IgD-negative memory B cell (primary cell): ENCODE measurements at regions not wholly inside any gene's neighbourhood (a gene's known extent, or its start where the extent isn't known, plus 50 kb on each side); places are given as distances from the start of the nearest gene placed in this dataset.
A peak's percentile ranks its signal among the peaks of the same experiment; 100 is the strongest.
"Not testable (repeated sequence)": the region's sequence is repeated elsewhere in the genome, so short reads cannot be mapped to it uniquely, and the experiment has no call there.

ENCODE experiments used
- H3K27ac Mint-ChIP-seq, 3 donors: one replicate each; pipeline ENCODE4 v1.8.0; 2020 to 2022; ENCODE audit warnings: mild to moderate bottlenecking in 3 of 3, mixed read lengths in 3 of 3, moderate library complexity in 1 of 3
- H3K27me3 Mint-ChIP-seq: one replicate; pipeline ENCODE4 v1.8.0; 2021; ENCODE audit warnings: mixed read lengths
- H3K36me3 Mint-ChIP-seq: one replicate; pipeline ENCODE4 v1.8.0; 2020; ENCODE audit warnings: mild to moderate bottlenecking, mixed read lengths
- H3K4me1 Mint-ChIP-seq, 3 donors: one replicate each; pipeline ENCODE4 v1.8.0; 2020 to 2022; ENCODE audit warnings: mixed read lengths in 3 of 3, mild to moderate bottlenecking in 1 of 3
- H3K4me3 Mint-ChIP-seq, 4 donors: one replicate each; pipeline ENCODE4 v1.8.0; 2020 to 2022; ENCODE audit warnings: mild to moderate bottlenecking in 4 of 4, mixed read lengths in 4 of 4, moderate library complexity in 3 of 4
- H3K9me3 Mint-ChIP-seq, 3 donors: one replicate each; pipeline ENCODE4 v1.8.0; 2020 to 2021; ENCODE audit warnings: mixed read lengths in 3 of 3, mild to moderate bottlenecking in 1 of 3

GRCh38 chr2:76187415-76187814, 476.7 kb upstream of the GCFC2 start:
- no peak overlapping the region for H3K4me3 Mint-ChIP-seq
- no peaks in the 10 kb centered on the region for H3K27me3 Mint-ChIP-seq
- H3K36me3 Mint-ChIP-seq = no peaks in the 10 kb centered on the region
- H3K27ac Mint-ChIP-seq = no peak overlapping the region
- no peaks in the 10 kb centered on the region for H3K4me1 Mint-ChIP-seq
- peaks cover 2 to 3% (median 2%) of the 10 kb centered on the region in 3 donors for H3K9me3 Mint-ChIP-seq

- Mint-ChIP-seq H3K36me3 (no peaks in the 10 kb centered on the region), H3K4me3 (no peak overlapping the region), H3K9me3 (peaks cover 6 to 45% (median 8%) of the 10 kb centered on the region in 3 donors), H3K4me1 (no peaks in the 10 kb centered on the region), H3K27me3 (no peaks in the 10 kb centered on the region), H3K27ac (no peak overlapping the region)
Measured at GRCh38 chr2:76180676-76181075, 470.0 kb upstream of the GCFC2 start.

- Mint-ChIP-seq H3K4me3 (no peak overlapping the region), H3K27me3 (no peaks in the 10 kb centered on the region), H3K9me3 (peaks cover 8 to 46% (median 8%) of the 10 kb centered on the region in 3 donors), H3K4me1 (no peaks in the 10 kb centered on the region), H3K27ac (no peak overlapping the region), H3K36me3 (no peaks in the 10 kb centered on the region)
Measured at GRCh38 chr2:76178610-76179009, 467.9 kb upstream of the GCFC2 start.

GRCh38 chr2:76175295-76175694, 464.6 kb upstream of the GCFC2 start:
- Mint-ChIP-seq H3K27me3 (no peaks in the 10 kb centered on the region), H3K4me3 (peak overlapping the region in 1 of 4 donors; percentile 22), H3K9me3 (peaks cover 8 to 52% (median 9%) of the 10 kb centered on the region in 3 donors), H3K27ac (no peak overlapping the region), H3K36me3 (no peaks in the 10 kb centered on the region), H3K4me1 (no peaks in the 10 kb centered on the region)

- H3K4me1 Mint-ChIP-seq = no peaks in the 10 kb centered on the region
- H3K27ac Mint-ChIP-seq = no peak overlapping the region
- peaks cover 9 to 48% (median 10%) of the 10 kb centered on the region in 3 donors for H3K9me3 Mint-ChIP-seq
- H3K4me3 Mint-ChIP-seq = no peak overlapping the region
- no peaks in the 10 kb centered on the region for H3K36me3 Mint-ChIP-seq
- H3K27me3 Mint-ChIP-seq = no peaks in the 10 kb centered on the region
Measured at GRCh38 chr2:76174505-76174904, 463.8 kb upstream of the GCFC2 start.

GRCh38 chr2:76173206-76173605, 462.5 kb upstream of the GCFC2 start:
- peaks cover 9 to 35% (median 12%) of the 10 kb centered on the region in 3 donors for H3K9me3 Mint-ChIP-seq
- not testable (repeated sequence) for H3K27me3 Mint-ChIP-seq, H3K4me1 Mint-ChIP-seq, H3K27ac Mint-ChIP-seq, H3K4me3 Mint-ChIP-seq, H3K36me3 Mint-ChIP-seq

- not testable (repeated sequence) for H3K27ac Mint-ChIP-seq, H3K27me3 Mint-ChIP-seq, H3K36me3 Mint-ChIP-seq, H3K4me1 Mint-ChIP-seq, H3K4me3 Mint-ChIP-seq
- H3K9me3 Mint-ChIP-seq = peaks cover 9 to 28% (median 10%) of the 10 kb centered on the region in 3 donors
Measured at GRCh38 chr2:76172154-76172595, 461.5 kb upstream of the GCFC2 start.

GRCh38 chr2:76170856-76171255, 460.1 kb upstream of the GCFC2 start:
- H3K27me3 Mint-ChIP-seq = no peaks in the 10 kb centered on the region
- no peak overlapping the region for H3K27ac Mint-ChIP-seq
- H3K9me3 Mint-ChIP-seq = peaks cover 5 to 21% (median 7%) of the 10 kb centered on the region in 3 donors
- H3K36me3 Mint-ChIP-seq = no peaks in the 10 kb centered on the region
- H3K4me3 Mint-ChIP-seq = no peak overlapping the region
- H3K4me1 Mint-ChIP-seq = no peaks in the 10 kb centered on the region

- H3K9me3 Mint-ChIP-seq = peaks cover 4 to 19% (median 5%) of the 10 kb centered on the region in 3 donors
- H3K4me3 Mint-ChIP-seq = no peak overlapping the region
- no peaks in the 10 kb centered on the region for H3K36me3 Mint-ChIP-seq
- no peak overlapping the region for H3K27ac Mint-ChIP-seq
- no peaks in the 10 kb centered on the region for H3K27me3 Mint-ChIP-seq
- H3K4me1 Mint-ChIP-seq = no peaks in the 10 kb centered on the region
Measured at GRCh38 chr2:76170009-76170384, 459.3 kb upstream of the GCFC2 start.

GRCh38 chr2:76169276-76170008, 458.7 kb upstream of the GCFC2 start:
- H3K4me3 Mint-ChIP-seq = no peak overlapping the region
- H3K27ac Mint-ChIP-seq = no peak overlapping the region
- H3K27me3 Mint-ChIP-seq = no peaks in the 10 kb centered on the region
- H3K9me3 Mint-ChIP-seq = peaks cover 4 to 17% (median 5%) of the 10 kb centered on the region in 3 donors
- H3K4me1 Mint-ChIP-seq = no peaks in the 10 kb centered on the region
- H3K36me3 Mint-ChIP-seq = no peaks in the 10 kb centered on the region

GRCh38 chr2:76163860-76164259, 453.1 kb upstream of the GCFC2 start:
- no peaks in the 10 kb centered on the region for H3K36me3 Mint-ChIP-seq
- no peak overlapping the region for H3K4me3 Mint-ChIP-seq
- peaks cover 0 to 9% (median 6%) of the 10 kb centered on the region in 3 donors for H3K9me3 Mint-ChIP-seq
- H3K4me1 Mint-ChIP-seq = no peaks in the 10 kb centered on the region
- H3K27me3 Mint-ChIP-seq = no peaks in the 10 kb centered on the region
- peak overlapping the region in 1 of 3 donors; percentile 8 for H3K27ac Mint-ChIP-seq

- Mint-ChIP-seq H3K4me3 (no peak overlapping the region), H3K27me3 (no peaks in the 10 kb centered on the region), H3K9me3 (peaks cover 0 to 8% (median 6%) of the 10 kb centered on the region in 3 donors), H3K36me3 (no peaks in the 10 kb centered on the region), H3K27ac (no peak overlapping the region), H3K4me1 (no peaks in the 10 kb centered on the region)
Measured at GRCh38 chr2:76160670-76161069, 450.0 kb upstream of the GCFC2 start.

GRCh38 chr2:76159042-76159648, 448.4 kb upstream of the GCFC2 start:
- H3K4me3 Mint-ChIP-seq = no peak overlapping the region

GRCh38 chr2:76157531-76157930, 446.8 kb upstream of the GCFC2 start:
- Mint-ChIP-seq H3K9me3 (peaks cover 0 to 8% (median 6%) of the 10 kb centered on the region in 3 donors), H3K4me3 (no peak overlapping the region), H3K4me1 (no peaks in the 10 kb centered on the region), H3K27ac (no peak overlapping the region), H3K36me3 (no peaks in the 10 kb centered on the region), H3K27me3 (no peaks in the 10 kb centered on the region)

More at GRCh38 chr2:76159042-76159648, 448.4 kb upstream of the GCFC2 start:
- no peak overlapping the region for H3K27ac Mint-ChIP-seq
- H3K36me3 Mint-ChIP-seq = no peaks in the 10 kb centered on the region
- H3K27me3 Mint-ChIP-seq = no peaks in the 10 kb centered on the region
- peaks cover 0 to 8% (median 6%) of the 10 kb centered on the region in 3 donors for H3K9me3 Mint-ChIP-seq
- H3K4me1 Mint-ChIP-seq = no peaks in the 10 kb centered on the region

GRCh38 chr2:76154981-76155380, 444.3 kb upstream of the GCFC2 start:
- Mint-ChIP-seq H3K4me3 (no peak overlapping the region), H3K27ac (no peak overlapping the region), H3K4me1 (no peaks in the 10 kb centered on the region), H3K27me3 (no peaks in the 10 kb centered on the region), H3K9me3 (peaks cover 0 to 7% (median 0%) of the 10 kb centered on the region in 3 donors), H3K36me3 (no peaks in the 10 kb centered on the region)

- Mint-ChIP-seq H3K4me3 (no peak overlapping the region), H3K27ac (no peak overlapping the region), H3K27me3 (no peaks in the 10 kb centered on the region)
Measured at GRCh38 chr2:76149846-76150245, 439.1 kb upstream of the GCFC2 start.

More at GRCh38 chr2:76149846-76150245, 439.1 kb upstream of the GCFC2 start:
- Mint-ChIP-seq H3K9me3 (peaks cover 2 to 23% (median 8%) of the 10 kb centered on the region in 3 donors), H3K36me3 (no peaks in the 10 kb centered on the region), H3K4me1 (no peaks in the 10 kb centered on the region)
